Naive thymus-derived CD4-positive, alpha-beta T cell (primary cell): ENCODE measurements at regions not wholly inside any gene's neighbourhood (a gene's known extent, or its start where the extent isn't known, plus 50 kb on each side); places are given as distances from the start of the nearest gene placed in this dataset.

Experiments
- ATAC-seq: fragments of 150-1000 bp; cut with Tn5 transposase; 2 replicates; pipeline ENCODE4 v1.10.0; 2021; ENCODE audit warnings: mild to moderate bottlenecking, moderate library complexity
- CTCF ChIA-PET: fragments of 350-600 bp; sonication (Branson Sonifier 250); formaldehyde crosslinking; loops from one replicate; lab custom pipeline; 2021; ENCODE audit warnings: antibody characterized with exemption; lab: Charles Lee
- POLR2A ChIA-PET: fragments of 350-600 bp; sonication (Branson Sonifier 250); formaldehyde crosslinking; loops from one replicate; lab custom pipeline; 2021; ENCODE audit warnings: antibody characterized with exemption, inconsistent platforms; lab: Charles Lee
- DNase-seq, 9 donors: peaks; one replicate each; pipeline versions ENCODE4 v3.0.0 to v3.0.0-alpha.2; 2020 to 2022; ENCODE audit warnings: mixed read lengths in 1 of 9
- H3K27ac ChIP-seq: one replicate; pipeline ENCODE4 v1.7.0; 2013; ENCODE audit warnings: mild to moderate bottlenecking, low read depth, low read length, moderate library complexity
- H3K27me3 ChIP-seq, 2 donors: one replicate each; pipeline ENCODE4 v1.7.0; 2013; ENCODE audit warnings: low read length in 2 of 2, mild to moderate bottlenecking in 2 of 2, moderate library complexity in 2 of 2; ENCODE audit not compliant: control insufficient read depth in 2 of 2, insufficient read depth in 2 of 2
- H3K36me3 ChIP-seq, 3 experiments: 1 replicate in 2 of 3; 2 replicates in 1 of 3; pipeline ENCODE4 v1.7.0; 2013; ENCODE audit warnings: low read length in 3 of 3, mild to moderate bottlenecking in 3 of 3, moderate library complexity in 1 of 3; ENCODE audit not compliant: insufficient read depth in 3 of 3, control insufficient read depth in 2 of 3
- H3K4me1 ChIP-seq, 2 donors: one replicate each; pipeline ENCODE4 v1.7.0; 2013; ENCODE audit warnings: low read length in 2 of 2, mild to moderate bottlenecking in 2 of 2, moderate library complexity in 1 of 2; ENCODE audit not compliant: control insufficient read depth in 2 of 2, insufficient read depth in 2 of 2
- H3K4me3 ChIP-seq: 2 replicates; pipeline ENCODE4 v1.7.0; 2013; ENCODE audit warnings: mild to moderate bottlenecking, low read length
- H3K9me3 ChIP-seq, 3 experiments: 1 replicate in 2 of 3; 2 replicates in 1 of 3; pipeline ENCODE4 v1.7.0; 2013; ENCODE audit warnings: low read length in 3 of 3; ENCODE audit not compliant: control insufficient read depth in 2 of 3
- H3K27ac Mint-ChIP-seq, 9 donors: one replicate each; pipeline ENCODE4 v1.8.0; 2020 to 2022; ENCODE audit warnings: mixed read lengths in 9 of 9, mild to moderate bottlenecking in 8 of 9, moderate library complexity in 5 of 9, inconsistent platforms in 2 of 9
- H3K27me3 Mint-ChIP-seq, 5 donors: one replicate each; pipeline ENCODE4 v1.8.0; 2021 to 2022; ENCODE audit warnings: mixed read lengths in 5 of 5, mild to moderate bottlenecking in 1 of 5
- H3K36me3 Mint-ChIP-seq, 5 donors: one replicate each; pipeline ENCODE4 v1.8.0; 2020 to 2022; ENCODE audit warnings: mixed read lengths in 5 of 5, mild to moderate bottlenecking in 3 of 5, inconsistent platforms in 1 of 5
- H3K4me1 Mint-ChIP-seq, 7 donors: one replicate each; pipeline ENCODE4 v1.8.0; 2020 to 2022; ENCODE audit warnings: mixed read lengths in 7 of 7, mild to moderate bottlenecking in 3 of 7, inconsistent platforms in 1 of 7
- H3K4me3 Mint-ChIP-seq, 10 donors: one replicate each; pipeline ENCODE4 v1.8.0; 2020 to 2022; ENCODE audit warnings: mild to moderate bottlenecking in 10 of 10, mixed read lengths in 10 of 10, moderate library complexity in 6 of 10, inconsistent platforms in 2 of 10
- H3K9me3 Mint-ChIP-seq, 11 donors: one replicate each; pipeline ENCODE4 v1.8.0; 2020 to 2022; ENCODE audit warnings: mixed read lengths in 11 of 11, mild to moderate bottlenecking in 4 of 11, inconsistent platforms in 1 of 11, moderate library complexity in 1 of 11
- intact Hi-C, 2 donors: fragments of 100-400 bp; cut with micrococcal nuclease; formaldehyde crosslinking; loops; one replicate each; pipeline ENCODE4 v1.15.1; 2023

- intact Hi-C loops: no loop called here
- Mint-ChIP-seq H3K36me3 (no peaks in the 10 kb centered on the region), H3K4me1 (peaks cover 0 to 1% (median 0%) of the 10 kb centered on the region in 7 donors), H3K27ac (no peak overlapping the region), H3K27me3 (no peaks in the 10 kb centered on the region), H3K4me3 (no peak overlapping the region), H3K9me3 (peaks cover 0 to 39% (median 10%) of the 10 kb centered on the region in 11 donors)
- Histone ChIP-seq H3K4me1 (no peaks in the 10 kb centered on the region), H3K27ac (no peak overlapping the region), H3K4me3 (no peak overlapping the region), H3K9me3 (no peaks in the 10 kb centered on the region), H3K27me3 (no peaks in the 10 kb centered on the region), H3K36me3 (no peaks in the 10 kb centered on the region)
- ATAC-seq (no peak), DNase-seq (no peak)
- ChIA-PET POLR2A (interaction anchor here (0.6 kb wide), 1 partner anchor 1898 kb away, joined by 4 read pairs; no protein-coding TSS in a partner anchor), CTCF (no interaction called here)
Observed at GRCh38 chr4:154928640-154929257, 147.7 kb downstream of the RBM46 start.

- ATAC-seq: no peak
Observed at GRCh38 chr4:154936873-154937272, 155.8 kb downstream of the RBM46 start.

GRCh38 chr4:154939851-154940250 lies 158.8 kb downstream of the RBM46 start:
- no peak for DNase-seq
- no peaks in the 10 kb centered on the region for H3K27me3 ChIP-seq
- peaks cover 0 to 14% (median 0%) of the 10 kb centered on the region in 5 donors for H3K27me3 Mint-ChIP-seq
- no peak overlapping the region for H3K4me3 Mint-ChIP-seq
- H3K27ac ChIP-seq: no peak overlapping the region
- intact Hi-C loops: no loop called here
- POLR2A ChIA-PET: no interaction called here
- no peaks in the 10 kb centered on the region for H3K9me3 ChIP-seq
- peaks cover 0 to 3% (median 0%) of the 10 kb centered on the region in 5 donors for H3K36me3 Mint-ChIP-seq
- H3K4me1 ChIP-seq: no peaks in the 10 kb centered on the region
- H3K27ac Mint-ChIP-seq: no peak overlapping the region
- no peak overlapping the region for H3K4me3 ChIP-seq
- H3K4me1 Mint-ChIP-seq: no peaks in the 10 kb centered on the region
- CTCF ChIA-PET: no interaction called here
- no peaks in the 10 kb centered on the region for H3K36me3 ChIP-seq
- H3K9me3 Mint-ChIP-seq: peaks cover 0 to 18% (median 8%) of the 10 kb centered on the region in 11 donors
- ATAC-seq: no peak

More at GRCh38 chr4:154936873-154937272, 155.8 kb downstream of the RBM46 start:
- Mint-ChIP-seq H3K9me3 (peaks cover 2 to 38% (median 13%) of the 10 kb centered on the region in 11 donors), H3K4me1 (no peaks in the 10 kb centered on the region), H3K4me3 (no peak overlapping the region), H3K27ac (no peak overlapping the region), H3K36me3 (peaks cover 0 to 3% (median 0%) of the 10 kb centered on the region in 5 donors), H3K27me3 (peaks cover 0 to 18% (median 0%) of the 10 kb centered on the region in 5 donors)
- ChIA-PET POLR2A (no interaction called here), CTCF (no interaction called here)
- Histone ChIP-seq H3K9me3 (no peaks in the 10 kb centered on the region), H3K27me3 (no peaks in the 10 kb centered on the region), H3K27ac (no peak overlapping the region), H3K4me3 (no peak overlapping the region), H3K36me3 (no peaks in the 10 kb centered on the region), H3K4me1 (no peaks in the 10 kb centered on the region)
- DNase-seq: no peak
- intact Hi-C loops: no loop called here

- H3K4me3 Mint-ChIP-seq: no peak overlapping the region
- Histone ChIP-seq H3K27me3 (no peaks in the 10 kb centered on the region), H3K9me3 (no peaks in the 10 kb centered on the region), H3K27ac (no peak overlapping the region), H3K4me3 (no peak overlapping the region), H3K4me1 (no peaks in the 10 kb centered on the region), H3K36me3 (no peaks in the 10 kb centered on the region)
- intact Hi-C loops: no loop called here
- CTCF ChIA-PET: no interaction called here
- peaks cover 0 to 5% (median 3%) of the 10 kb centered on the region in 11 donors for H3K9me3 Mint-ChIP-seq
- H3K36me3 Mint-ChIP-seq: peaks cover 0 to 3% (median 0%) of the 10 kb centered on the region in 5 donors
- H3K4me1 Mint-ChIP-seq: no peaks in the 10 kb centered on the region
- DNase-seq: no peak
- ATAC-seq: no peak
- no peak overlapping the region for H3K27ac Mint-ChIP-seq
- peaks cover 0 to 10% (median 0%) of the 10 kb centered on the region in 5 donors for H3K27me3 Mint-ChIP-seq
- POLR2A ChIA-PET: no interaction called here
Observed at GRCh38 chr4:154942176-154942575, 161.1 kb downstream of the RBM46 start.

- H3K27ac Mint-ChIP-seq: no peak overlapping the region
- Histone ChIP-seq H3K9me3 (no peaks in the 10 kb centered on the region), H3K4me3 (no peak overlapping the region), H3K27me3 (no peaks in the 10 kb centered on the region), H3K4me1 (no peaks in the 10 kb centered on the region), H3K27ac (no peak overlapping the region), H3K36me3 (no peaks in the 10 kb centered on the region)
- ChIA-PET CTCF (interaction anchor here (0.8 kb wide), 1 partner anchor 16 kb away, joined by 3 read pairs; no protein-coding TSS in a partner anchor), POLR2A (no interaction called here)
- peaks cover 0 to 3% (median 0%) of the 10 kb centered on the region in 11 donors for H3K9me3 Mint-ChIP-seq
- H3K4me3 Mint-ChIP-seq: no peak overlapping the region
- H3K27me3 Mint-ChIP-seq: no peaks in the 10 kb centered on the region
- ATAC-seq (no peak), DNase-seq (no peak)
- intact Hi-C loops: no loop called here
- no peaks in the 10 kb centered on the region for H3K4me1 Mint-ChIP-seq
- H3K36me3 Mint-ChIP-seq: no peaks in the 10 kb centered on the region
Observed at GRCh38 chr4:154944996-154945395, 163.9 kb downstream of the RBM46 start.

GRCh38 chr4:154946113-154946512 lies 165.0 kb downstream of the RBM46 start:
- intact Hi-C loops: no loop called here
- no peak overlapping the region for H3K27ac Mint-ChIP-seq
- DNase-seq: no peak
- peaks cover 0 to 11% (median 0%) of the 10 kb centered on the region in 11 donors for H3K9me3 Mint-ChIP-seq
- ChIA-PET CTCF (no interaction called here), POLR2A (no interaction called here)
- H3K27me3 Mint-ChIP-seq: no peaks in the 10 kb centered on the region
- Histone ChIP-seq H3K4me1 (no peaks in the 10 kb centered on the region), H3K27me3 (no peaks in the 10 kb centered on the region), H3K36me3 (no peaks in the 10 kb centered on the region), H3K9me3 (no peaks in the 10 kb centered on the region), H3K4me3 (no peak overlapping the region), H3K27ac (no peak overlapping the region)
- H3K4me3 Mint-ChIP-seq: no peak overlapping the region
- no peaks in the 10 kb centered on the region for H3K36me3 Mint-ChIP-seq
- H3K4me1 Mint-ChIP-seq: no peaks in the 10 kb centered on the region
- no peak for ATAC-seq

- H3K27ac ChIP-seq: no peak overlapping the region
- H3K4me3 ChIP-seq: no peak overlapping the region
- intact Hi-C loops: no loop called here
- Mint-ChIP-seq H3K36me3 (no peaks in the 10 kb centered on the region), H3K27me3 (peaks cover 0 to 7% (median 5%) of the 10 kb centered on the region in 5 donors), H3K4me1 (no peaks in the 10 kb centered on the region), H3K27ac (no peak overlapping the region), H3K9me3 (peaks cover 0 to 39% (median 11%) of the 10 kb centered on the region in 11 donors), H3K4me3 (no peak overlapping the region)
- no peak for DNase-seq
- H3K36me3 ChIP-seq: no peaks in the 10 kb centered on the region
- ATAC-seq: no peak
- ChIA-PET CTCF (no interaction called here), POLR2A (no interaction called here)
- H3K4me1 ChIP-seq: no peaks in the 10 kb centered on the region
- H3K9me3 ChIP-seq: no peaks in the 10 kb centered on the region
- no peaks in the 10 kb centered on the region for H3K27me3 ChIP-seq
Observed at GRCh38 chr4:154953691-154954090, 172.6 kb downstream of the RBM46 start.
